OCI-LY1 (cell line): ENCODE measurements at regions not wholly inside any gene's neighbourhood (a gene's known extent, or its start where the extent isn't known, plus 50 kb on each side); places are given as distances from the start of the nearest gene placed in this dataset.

Experiments used
- H2AFZ ChIP-seq: fragments of 200-600 bp; sonication (generic), shearing (Covaris generic); 2 replicates; pipeline ENCODE4 v1.6.0; 2014; ENCODE audit warnings: antibody characterized with exemption, mild to moderate bottlenecking, low read length
- H3F3A ChIP-seq: fragments of 200-600 bp; sonication (generic), shearing (Covaris generic); 2 replicates; pipeline ENCODE4 v1.6.0; 2014; ENCODE audit warnings: mild to moderate bottlenecking, antibody characterized with exemption, low read length, moderate library complexity; ENCODE audit not compliant: insufficient read depth
- H3K27ac ChIP-seq: fragments of 200-600 bp; sonication (generic); 2 replicates; pipeline ENCODE4 v1.5.1; 2014; ENCODE audit warnings: low read length, mixed run types, mild to moderate bottlenecking, low read depth; ENCODE audit not compliant: poor library complexity, severe bottlenecking
- H3K27me3 ChIP-seq: fragments of 200-600 bp; sonication (generic); 2 replicates; pipeline ENCODE4 v1.6.0; 2014; ENCODE audit warnings: antibody characterized with exemption, mild to moderate bottlenecking, low read length, moderate library complexity; ENCODE audit not compliant: insufficient read depth
- H3K36me3 ChIP-seq: fragments of 200-600 bp; sonication (generic); 2 replicates; pipeline ENCODE4 v1.6.1; 2014; ENCODE audit warnings: mild to moderate bottlenecking, antibody characterized with exemption, low read length, moderate library complexity, mixed read lengths; ENCODE audit not compliant: insufficient read depth
- H3K4me1 ChIP-seq: fragments of 200-600 bp; sonication (generic); 2 replicates; pipeline ENCODE4 v1.5.1; 2014; ENCODE audit warnings: mild to moderate bottlenecking, low read length, moderate library complexity; ENCODE audit not compliant: insufficient read depth, severe bottlenecking
- H3K4me2 ChIP-seq: fragments of 200-600 bp; sonication (generic), shearing (Covaris generic); 2 replicates; pipeline ENCODE4 v1.6.1; 2014; ENCODE audit warnings: low read length
- H3K4me3 ChIP-seq: fragments of 200-600 bp; sonication (generic); 2 replicates; pipeline ENCODE4 v1.5.1; 2014; ENCODE audit warnings: low read length, low read depth, mild to moderate bottlenecking, mixed read lengths; ENCODE audit not compliant: poor library complexity, severe bottlenecking
- H3K79me2 ChIP-seq: fragments of 200-600 bp; shearing (Covaris generic); 2 replicates; pipeline ENCODE4 v1.6.1; 2016; ENCODE audit warnings: mixed run types, low read length, mixed read lengths; ENCODE audit not compliant: insufficient read depth
- H3K9ac ChIP-seq: fragments of 200-600 bp; sonication (generic), shearing (Covaris generic); 2 replicates; pipeline ENCODE4 v1.6.1; 2014; ENCODE audit warnings: mild to moderate bottlenecking, low read length, mixed read lengths
- H3K9me2 ChIP-seq: fragments of 200-600 bp; sonication (generic), shearing (Covaris generic); 2 replicates; pipeline ENCODE4 v1.6.1; 2014; ENCODE audit warnings: low read depth, mild to moderate bottlenecking, low read length, mixed read lengths
- H3K9me3 ChIP-seq: fragments of 200-600 bp; shearing (Covaris generic); 2 replicates; pipeline ENCODE4 v1.6.1; 2014; ENCODE audit warnings: low read length, mixed read lengths
- H4K20me1 ChIP-seq: fragments of 200-600 bp; sonication (generic), shearing (Covaris generic); 2 replicates; pipeline ENCODE4 v1.6.0; 2016; ENCODE audit warnings: mild to moderate bottlenecking, low read length; ENCODE audit not compliant: insufficient read depth
- CTCF ChIP-seq: fragments of 200-600 bp; sonication (generic), shearing (Covaris generic); IDR thresholded peaks from 2 replicates; pipeline ENCODE4 v1.5.1; 2017; ENCODE audit warnings: mild to moderate bottlenecking, antibody characterized with exemption, low read length, moderate library complexity, mixed read lengths
- EZH2 ChIP-seq: fragments of 200-600 bp; sonication (generic), shearing (Covaris generic); IDR thresholded peaks from 2 replicates; pipeline ENCODE4 v1.8.0; 2017; ENCODE audit warnings: borderline replicate concordance, mixed run types, mild to moderate bottlenecking, antibody characterized with exemption, low read length, moderate library complexity, mixed read lengths

DNA sequence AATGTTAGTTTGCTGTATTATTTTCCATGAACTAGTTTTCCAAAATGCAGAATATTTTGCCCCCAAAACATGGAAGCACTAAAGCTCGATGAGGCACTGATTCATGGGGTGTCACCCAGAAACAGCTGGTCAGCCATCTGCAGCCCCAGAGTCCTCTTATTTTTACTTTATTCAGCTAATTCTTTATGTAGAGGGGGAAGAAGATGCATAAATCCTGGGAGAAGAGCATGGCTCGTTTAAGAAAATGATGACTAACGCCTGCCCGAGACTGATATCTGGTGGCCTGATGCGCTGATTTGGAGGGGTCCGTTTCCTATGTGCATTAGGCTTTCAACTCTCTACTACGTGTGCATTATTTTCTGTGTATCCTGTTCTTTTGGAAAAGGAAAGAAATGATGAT, 390.3 kb upstream of the MEF2C start:
- Histone ChIP-seq H3K36me3 (no peaks in the 10 kb centered on the region), H3K79me2 (no peaks in the 10 kb centered on the region), H3K9me2 (no peaks in the 10 kb centered on the region), H3K27ac (peak overlapping the region; percentile 97), H3K9ac (peak overlapping the region; percentile 52; the same call in 1 of the 2 replicates), H3K4me3 (no peak overlapping the region), H4K20me1 (no peaks in the 10 kb centered on the region), H3F3A (no peaks in the 10 kb centered on the region), H3K27me3 (no peaks in the 10 kb centered on the region), H3K4me2 (peak overlapping the region; percentile 54), H2AFZ (0 out of 2 replicates have a peak overlapping the region, but pooled peaks have one; percentile 5), H3K4me1 (peaks cover 79% of the 10 kb centered on the region), H3K9me3 (no peaks in the 10 kb centered on the region)
- TF ChIP-seq EZH2 (no peak), CTCF (no peak)

DNA sequence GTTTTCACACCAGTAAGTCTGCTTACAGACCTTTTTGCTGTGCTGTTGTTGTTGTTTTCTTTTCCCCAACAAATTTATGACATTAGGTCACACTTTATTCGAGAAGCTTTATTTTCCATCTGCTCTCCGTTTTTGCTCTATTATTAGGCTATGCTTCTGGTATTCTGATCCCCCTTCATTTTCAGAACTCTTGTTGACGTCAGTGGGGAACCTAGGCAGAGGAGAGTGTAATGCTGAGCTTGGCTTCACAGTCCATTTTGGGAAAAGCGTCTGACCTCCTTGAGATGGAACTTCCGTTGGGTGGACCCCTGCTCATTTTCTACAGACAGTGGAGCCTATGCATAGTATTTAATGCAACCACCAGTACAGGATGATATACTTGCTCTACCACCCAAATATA, 387.9 kb upstream of the MEF2C start:
- no peaks in the 10 kb centered on the region for H3K9me2 ChIP-seq
- no peaks in the 10 kb centered on the region for H3K9me3 ChIP-seq
- TF ChIP-seq EZH2 (no peak), CTCF (no peak)
- H3K4me3 ChIP-seq, result peak overlapping the region; percentile 18
- H4K20me1 ChIP-seq, result no peaks in the 10 kb centered on the region
- H3K4me1 ChIP-seq, result peaks cover 99% of the 10 kb centered on the region
- no peaks in the 10 kb centered on the region for H3F3A ChIP-seq
- no peaks in the 10 kb centered on the region for H3K27me3 ChIP-seq
- H3K36me3 ChIP-seq, result no peaks in the 10 kb centered on the region
- no peak overlapping the region for H2AFZ ChIP-seq
- H3K27ac ChIP-seq, result peak overlapping the region; percentile 97
- peak overlapping the region; percentile 47 for H3K9ac ChIP-seq
- no peaks in the 10 kb centered on the region for H3K79me2 ChIP-seq
- H3K4me2 ChIP-seq, result peak overlapping the region; percentile 54

GRCh38 chr5:89269721-89270120, 386.7 kb upstream of the MEF2C start:
- Histone ChIP-seq H3K9ac (peak overlapping the region; percentile 37), H4K20me1 (no peaks in the 10 kb centered on the region), H3F3A (no peaks in the 10 kb centered on the region), H3K27ac (peak overlapping the region; percentile 97), H3K36me3 (no peaks in the 10 kb centered on the region), H3K4me1 (peaks cover 92% of the 10 kb centered on the region), H2AFZ (peak overlapping the region; percentile 14; the same call in 1 of the 2 replicates), H3K79me2 (no peaks in the 10 kb centered on the region), H3K27me3 (no peaks in the 10 kb centered on the region), H3K4me2 (peak overlapping the region; percentile 54), H3K9me3 (no peaks in the 10 kb centered on the region), H3K4me3 (peak overlapping the region; percentile 1), H3K9me2 (no peaks in the 10 kb centered on the region)
- TF ChIP-seq EZH2 (no peak), CTCF (no peak)
